H1 (cell line): ENCODE measurements at regions not wholly inside any gene's neighbourhood (a gene's known extent, or its start where the extent isn't known, plus 50 kb on each side); places are given as distances from the start of the nearest gene placed in this dataset.

Experiments used
- E2F6 ChIP-seq: IDR thresholded peaks from 2 replicates; pipeline ENCODE4 v1.6.1; 2012; ENCODE audit warnings: inconsistent platforms
- NANOG ChIP-seq: IDR thresholded peaks from 2 replicates; pipeline ENCODE4 v1.6.1; 2011; ENCODE audit warnings: low read length, low read depth, mild to moderate bottlenecking, inconsistent platforms; ENCODE audit not compliant: insufficient read depth, poor library complexity, severe bottlenecking
- RNF2 ChIP-seq: fragments of 200-900, 300-1000 bp; sonication (generic); IDR thresholded peaks from 2 replicates; pipeline ENCODE4 v1.7.1; 2016; ENCODE audit warnings: borderline replicate concordance, low read depth, mild to moderate bottlenecking, antibody characterized with exemption, low read length; ENCODE audit not compliant: poor library complexity, severe bottlenecking; ENCODE audit errors: missing control alignments
- USF2 ChIP-seq: IDR thresholded peaks from 2 replicates; pipeline ENCODE4 v1.6.1; 2011; ENCODE audit warnings: low read length, improper control_type of control experiment

- TF ChIP-seq USF2 (no peak), NANOG (no peak), E2F6 (no peak), RNF2 (no peak)
- TF ChIP-seq, all 59 proteins: peak for 0
Measured at GRCh38 chr16:79765901-79766394, 165.4 kb upstream of the MAF start (continued).
